KBM-7 (cell line): ENCODE measurements at regions not wholly inside any gene's neighbourhood (a gene's known extent, or its start where the extent isn't known, plus 50 kb on each side); places are given as distances from the start of the nearest gene placed in this dataset.

ENCODE experiments used
- DNase-seq: peaks from one replicate; pipeline ENCODE4 v3.0.0-alpha.2; 2015
- in situ Hi-C: fragments of 300-500 bp; cut with MboI; formaldehyde crosslinking; loops from 2 replicates; pipeline ENCODE4 v1.14.3; 2020; ENCODE audit warnings: low sequenced_read_pairs, low pct_unique_long_range_greater_than_20kb, mixed read lengths

DNA sequence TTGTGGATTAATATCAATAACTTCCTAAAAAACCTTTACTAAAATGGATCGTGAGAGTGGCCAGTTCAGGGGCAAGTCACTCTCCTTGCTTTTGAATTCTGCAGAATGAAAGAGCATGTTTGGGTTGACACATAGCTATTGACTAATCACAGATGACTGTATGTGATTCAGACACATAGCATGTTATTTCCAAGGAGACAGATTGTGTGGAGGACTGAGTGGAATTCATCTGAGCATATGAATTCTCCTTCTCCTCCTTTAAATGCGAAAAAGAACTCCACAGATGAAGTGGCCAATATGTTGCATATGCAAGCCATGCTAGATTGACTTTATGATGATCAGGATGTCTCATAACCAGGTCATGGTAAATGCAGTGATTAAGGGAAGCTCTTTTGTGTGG, 249.4 kb upstream of the FAM98A start:
- in situ Hi-C loops: no loop called here

DNA sequence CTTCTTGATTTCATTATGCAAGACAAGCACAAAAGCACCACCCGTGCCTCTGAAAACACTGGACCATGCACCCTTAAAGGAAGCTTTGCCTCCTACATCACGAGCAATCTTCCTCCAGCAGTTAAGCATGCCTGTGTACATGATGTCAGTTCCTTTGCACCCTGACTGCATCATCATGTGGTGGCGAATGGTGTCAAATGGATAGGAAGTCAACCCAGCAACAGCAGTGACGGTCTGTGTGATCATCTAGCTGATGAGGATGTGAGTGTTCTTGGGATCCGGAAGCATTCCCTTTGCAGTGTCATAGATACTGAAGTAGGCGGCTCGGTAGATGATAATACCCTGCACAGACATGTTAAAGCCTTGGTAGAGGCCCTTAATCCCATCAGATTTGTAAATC, 240.7 kb upstream of the FAM98A start:
- in situ Hi-C loops: no loop called here
- DNase-seq: no peak

More for the DNA sequence above, 249.4 kb upstream of the FAM98A start:
- no peak for DNase-seq

DNA sequence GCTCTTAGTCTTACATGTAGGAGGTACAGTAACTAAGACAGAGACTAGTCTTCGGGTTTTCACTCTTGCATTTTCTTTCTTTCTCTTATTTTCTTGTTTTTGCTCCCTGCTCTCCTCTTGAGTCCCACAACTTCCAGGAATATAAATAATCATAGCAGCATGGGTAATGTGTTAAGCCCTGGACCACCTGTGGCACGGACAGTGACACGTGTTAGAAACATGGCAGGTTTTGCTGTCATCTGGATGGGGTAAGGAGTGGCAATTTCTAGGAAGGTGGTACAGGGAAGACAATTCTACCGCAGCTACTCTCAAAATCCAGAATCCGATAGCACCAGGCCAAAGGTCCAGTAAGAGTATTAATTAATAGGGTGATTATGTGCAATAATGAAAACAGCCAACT, 237.5 kb upstream of the FAM98A start:
- DNase-seq: no peak
- in situ Hi-C loops: no loop called here

GRCh38 chr2:33835911-33836310, 236.8 kb upstream of the FAM98A start:
- no peak for DNase-seq
- in situ Hi-C loops: no loop called here

DNA sequence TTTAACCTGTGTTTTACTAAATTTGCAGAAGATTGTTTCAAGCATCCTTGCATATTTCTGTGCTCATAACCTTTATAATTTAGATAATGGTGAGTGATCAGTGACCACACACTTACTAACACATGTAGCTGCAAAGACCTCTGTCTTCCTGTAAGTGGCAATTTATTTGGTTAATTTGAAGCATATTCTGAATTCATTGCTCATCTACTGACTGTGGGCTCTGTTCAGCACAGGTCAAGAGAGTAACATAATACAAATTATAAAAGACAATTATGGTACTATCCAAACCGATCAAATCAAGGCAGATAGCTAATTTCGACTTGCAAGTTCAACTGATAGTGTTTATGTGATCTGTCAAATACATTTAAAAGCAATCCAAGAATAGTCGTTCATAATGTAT, 223.9 kb upstream of the FAM98A start:
- no peak for DNase-seq
- in situ Hi-C loops: no loop called here

GRCh38 chr2:33812707-33813106, 213.6 kb upstream of the FAM98A start:
- DNase-seq: no peak
- in situ Hi-C loops: no loop called here

DNA sequence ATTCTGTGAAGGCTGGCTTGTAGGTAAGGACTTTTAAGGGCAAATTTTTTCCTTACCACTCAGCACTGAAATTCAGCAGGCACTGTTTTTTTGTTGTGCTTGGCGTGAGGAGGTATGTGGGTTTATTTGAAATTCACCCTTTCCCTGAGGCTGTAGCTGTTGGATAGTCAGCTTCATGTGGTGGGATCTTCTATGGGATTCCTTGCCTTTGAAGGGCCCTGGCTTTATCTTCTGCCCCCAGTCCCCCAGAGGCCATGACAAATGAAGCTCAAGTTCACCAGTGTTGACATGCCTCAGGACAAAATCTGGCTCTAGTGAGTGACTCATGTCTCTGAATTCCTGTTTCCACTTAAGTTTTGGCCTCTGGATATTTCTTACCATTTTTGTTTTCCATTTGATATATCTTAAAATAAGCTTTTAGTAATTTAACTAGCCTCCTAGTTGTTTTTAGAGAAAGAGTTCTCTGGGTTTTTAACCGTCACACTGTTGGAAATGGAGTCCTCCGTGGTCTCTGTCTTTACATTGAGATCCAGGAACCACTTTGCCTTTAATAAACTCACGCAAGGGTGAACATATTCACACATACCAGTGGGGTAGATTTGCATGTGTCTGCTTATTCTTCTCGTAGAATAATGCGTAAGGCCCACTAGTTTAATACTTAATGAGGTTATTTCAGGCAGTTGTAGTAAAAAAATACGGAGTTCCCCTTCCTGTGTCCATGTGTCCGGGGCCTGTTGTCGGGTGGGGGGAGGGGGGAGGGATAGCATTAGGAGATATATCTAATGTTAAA, 211.1 kb upstream of the FAM98A start:
- in situ Hi-C loops: no loop called here
- DNase-seq: no peak

- in situ Hi-C loops: no loop called here
- DNase-seq: no peak
These were observed 206.9 kb upstream of the FAM98A start for GRCh38 chr2:33806041-33806440.

DNA sequence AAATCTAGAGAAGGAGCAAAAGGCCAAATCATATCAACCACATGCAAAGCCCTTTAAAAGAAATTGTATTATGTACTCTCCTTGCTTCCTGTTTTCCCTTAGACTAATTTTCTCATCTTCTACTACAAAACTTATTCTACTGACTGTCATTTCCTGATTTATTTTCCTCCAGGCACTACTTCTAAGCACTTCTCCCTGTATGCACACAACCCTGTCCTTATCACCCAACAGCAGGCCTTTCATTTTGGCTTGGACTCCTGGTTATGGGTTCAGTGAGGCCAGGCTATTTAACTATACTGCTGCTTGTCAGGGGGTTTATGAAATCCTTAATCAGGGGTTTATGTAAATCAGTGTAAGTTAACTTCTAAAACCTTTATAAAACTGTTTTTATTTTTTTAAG, 205.1 kb upstream of the FAM98A start:
- peak; percentile 12 for DNase-seq
- in situ Hi-C loops: no loop called here

GRCh38 chr2:33796511-33796910, 197.4 kb upstream of the FAM98A start:
- in situ Hi-C loops: no loop called here
- no peak for DNase-seq

- no peak for DNase-seq
- in situ Hi-C loops: no loop called here
These were observed 192.5 kb upstream of the FAM98A start for GRCh38 chr2:33791625-33792024.

DNA sequence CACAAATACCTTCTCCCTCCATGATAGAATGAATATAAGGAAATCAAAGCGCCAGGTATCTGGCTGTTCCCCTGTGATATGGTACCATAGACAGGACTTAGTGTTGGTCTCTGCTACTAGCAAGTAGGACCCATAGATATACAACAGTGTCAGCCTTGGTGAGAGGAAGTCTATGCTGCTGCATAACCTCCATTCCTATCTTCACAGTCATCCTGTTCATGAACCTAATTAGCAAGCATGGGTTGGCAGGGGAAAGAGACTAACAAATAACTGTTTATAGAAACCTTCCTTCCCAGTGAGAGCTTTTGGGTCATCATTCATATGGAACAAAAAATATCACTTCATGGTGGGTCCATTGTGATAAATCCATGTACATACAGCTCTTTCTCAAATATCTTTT, 188.9 kb upstream of the FAM98A start:
- DNase-seq: no peak
- in situ Hi-C loops: no loop called here

DNA sequence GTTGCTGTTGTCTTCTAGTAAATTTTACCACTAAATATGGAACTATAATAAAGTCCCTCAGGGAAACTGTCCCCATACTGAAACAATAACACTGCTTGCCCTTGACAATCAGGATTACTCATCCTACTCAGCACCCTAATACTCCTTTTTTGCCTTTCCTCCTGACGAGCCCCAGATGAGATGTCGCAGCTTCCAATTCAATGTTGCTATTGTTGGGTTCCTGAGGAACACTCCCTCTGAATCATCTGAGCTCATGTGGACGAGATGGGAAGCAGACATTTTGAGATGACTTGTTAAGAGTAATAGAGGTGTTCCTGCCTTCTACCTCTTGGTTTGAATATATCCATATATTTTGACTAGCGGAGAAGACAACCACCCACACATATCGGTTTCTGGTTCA, 187.8 kb upstream of the FAM98A start:
- DNase-seq: no peak
- in situ Hi-C loops: no loop called here

GRCh38 chr2:33785201-33786106, 186.4 kb upstream of the FAM98A start:
- DNase-seq: no peak
- in situ Hi-C loops: no loop called here

DNA sequence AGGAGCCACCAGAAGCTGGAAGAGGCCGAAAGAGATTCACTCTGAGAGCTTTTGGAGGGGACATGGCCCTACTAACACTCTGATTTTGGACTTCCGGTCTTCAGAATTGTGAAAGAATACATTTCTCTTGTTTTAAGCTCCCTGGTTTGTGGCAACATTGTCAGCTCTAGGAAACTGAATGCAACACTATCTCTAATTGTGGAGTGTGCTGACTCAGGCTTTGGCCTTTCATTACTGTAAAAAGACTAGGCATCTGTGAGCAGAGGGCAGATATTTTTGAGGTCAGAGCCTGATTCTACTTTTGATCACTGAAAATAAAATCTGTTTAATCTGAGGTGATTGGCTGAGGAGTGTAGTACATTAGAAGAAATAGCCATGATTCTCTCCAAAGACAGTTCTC, 185.4 kb upstream of the FAM98A start:
- DNase-seq: no peak
- in situ Hi-C loops: no loop called here

DNA sequence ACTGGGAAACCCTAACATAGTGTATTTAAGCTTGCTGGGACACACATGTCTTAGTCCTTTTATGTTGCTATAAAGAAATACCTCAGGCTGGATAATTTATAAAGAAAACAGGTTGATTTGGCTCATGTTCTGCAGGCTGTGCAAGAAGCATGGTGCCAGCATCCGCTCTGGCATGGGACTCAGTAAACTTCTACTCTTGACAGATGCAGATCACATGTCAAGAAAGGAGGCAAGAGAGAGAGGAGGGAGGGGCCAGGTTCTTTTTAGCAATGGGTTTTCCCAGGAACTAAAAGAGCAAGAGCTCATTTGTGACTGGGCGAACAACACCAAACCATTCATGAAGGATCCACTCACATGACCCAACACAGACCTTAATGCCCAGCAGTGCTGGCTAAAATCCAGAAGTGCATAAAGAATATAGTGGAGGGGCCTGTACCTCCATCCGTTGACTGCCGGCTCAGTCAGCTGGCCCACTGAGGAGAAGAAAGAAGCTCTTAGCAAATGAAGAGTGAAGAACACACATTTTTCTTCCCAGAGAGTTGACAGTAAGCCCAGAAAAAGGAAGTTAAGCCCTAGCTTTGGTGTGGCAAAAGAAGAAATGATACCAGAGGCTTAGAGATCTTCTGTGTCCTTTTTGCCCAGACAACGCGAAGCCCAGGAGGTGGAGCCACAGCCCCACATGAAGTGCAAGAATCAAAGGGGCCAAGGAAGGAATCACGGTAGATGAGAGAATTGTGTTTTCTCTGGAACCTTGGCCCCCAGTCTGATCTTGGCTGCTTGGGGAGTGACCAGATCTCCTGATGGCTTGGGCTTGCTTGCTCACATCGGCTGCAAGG, 183.5 kb upstream of the FAM98A start:
- in situ Hi-C loops: no loop called here
- peak; percentile 3 for DNase-seq

- in situ Hi-C loops: no loop called here
- no peak for DNase-seq
These were observed 178.7 kb upstream of the FAM98A start for GRCh38 chr2:33777786-33778185.

DNA sequence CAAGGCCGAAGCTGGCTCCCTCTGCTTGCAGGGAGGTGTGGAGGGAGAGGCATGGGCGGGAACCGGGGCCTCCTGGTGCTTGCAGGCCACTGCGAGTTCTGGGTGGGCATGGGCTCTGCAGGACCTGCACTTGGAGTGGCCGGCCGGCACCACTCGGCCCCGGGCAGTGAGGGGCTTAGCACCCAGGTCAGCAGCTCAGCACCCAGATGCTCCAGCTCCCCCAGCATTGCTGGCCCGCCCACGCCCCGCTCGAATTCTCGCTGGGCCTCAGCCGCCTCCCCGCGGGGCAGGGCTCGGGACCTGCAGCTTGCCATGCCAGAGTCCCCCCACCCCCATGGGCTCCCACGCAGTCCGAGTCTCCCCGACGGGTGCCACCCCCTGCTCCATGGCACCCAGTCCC, 176.2 kb upstream of the FAM98A start:
- no peak for DNase-seq
- in situ Hi-C loops: no loop called here

- in situ Hi-C loops: no loop called here
- DNase-seq: no peak
These were observed 170.9 kb upstream of the FAM98A start for GRCh38 chr2:33770023-33770422.

DNA sequence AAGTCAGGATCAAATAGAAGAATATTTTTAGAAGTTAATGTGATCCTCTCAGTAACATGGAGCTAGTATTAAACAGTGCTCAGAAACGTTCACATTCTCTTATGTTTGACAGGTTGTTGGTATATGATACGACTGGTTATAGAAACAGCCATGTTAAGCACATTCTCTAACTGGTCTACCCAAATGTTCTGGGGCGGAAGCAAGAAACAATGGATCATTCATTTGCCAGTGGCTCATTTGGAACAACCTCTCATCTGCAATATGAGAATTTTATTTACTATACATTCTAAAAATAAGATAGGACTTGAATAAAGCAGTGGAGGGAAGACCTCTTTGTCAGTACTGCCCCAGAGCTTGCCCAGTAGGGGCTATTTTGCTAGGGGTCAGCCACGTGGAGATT, 167.1 kb upstream of the FAM98A start:
- DNase-seq: no peak
- in situ Hi-C loops: no loop called here
